Ascending aorta (tissue), 2 donors: ENCODE measurements at regions not wholly inside any gene's neighbourhood (a gene's known extent, or its start where the extent isn't known, plus 50 kb on each side); places are given as distances from the start of the nearest gene placed in this dataset.

Experiments
- DNase-seq, 2 donors: peaks; one replicate each; pipeline ENCODE4 v3.0.0-alpha.2; 2019; ENCODE audit warnings: low spot score in 2 of 2
- H3K27ac ChIP-seq, 2 donors: fragments of 200-600 bp; sonication (generic); one replicate each; pipeline ENCODE4 v1.5.1; 2016 to 2017; ENCODE audit warnings: mild to moderate bottlenecking in 1 of 2
- H3K27me3 ChIP-seq: fragments of 200-600 bp; sonication (generic); one replicate; pipeline ENCODE4 v1.5.1; 2017
- H3K36me3 ChIP-seq, 2 donors: fragments of 200-600 bp; sonication (generic); one replicate each; pipeline ENCODE4 v1.5.1; 2016
- H3K4me1 ChIP-seq, 2 donors: fragments of 200-600 bp; sonication (generic); one replicate each; pipeline ENCODE4 v1.5.1; 2016 to 2017; ENCODE audit warnings: mild to moderate bottlenecking in 1 of 2
- H3K4me3 ChIP-seq, 2 donors: fragments of 200-600 bp; sonication (generic); one replicate each; pipeline ENCODE4 v1.5.1; 2016 to 2017; ENCODE audit warnings: mild to moderate bottlenecking in 1 of 2
- H3K9me3 ChIP-seq, 2 donors: fragments of 200-600 bp; sonication (generic); one replicate each; pipeline ENCODE4 v1.5.1; 2016
- CTCF ChIP-seq, 3 experiments: fragments of 200-600 bp in 2 of 3; fragments of 450-650 bp in 1 of 3; sonication (generic) in 2 of 3; IDR thresholded peaks; one replicate each; pipeline ENCODE4 v1.5.1; 2016 to 2019; ENCODE audit warnings: antibody characterized with exemption in 3 of 3, mild to moderate bottlenecking in 1 of 3, moderate library complexity in 1 of 3
- intact Hi-C: fragments of 100-400 bp; cut with DNase I; formaldehyde crosslinking; loops from one replicate; pipeline ENCODE4 v1.15.1; 2023

DNA sequence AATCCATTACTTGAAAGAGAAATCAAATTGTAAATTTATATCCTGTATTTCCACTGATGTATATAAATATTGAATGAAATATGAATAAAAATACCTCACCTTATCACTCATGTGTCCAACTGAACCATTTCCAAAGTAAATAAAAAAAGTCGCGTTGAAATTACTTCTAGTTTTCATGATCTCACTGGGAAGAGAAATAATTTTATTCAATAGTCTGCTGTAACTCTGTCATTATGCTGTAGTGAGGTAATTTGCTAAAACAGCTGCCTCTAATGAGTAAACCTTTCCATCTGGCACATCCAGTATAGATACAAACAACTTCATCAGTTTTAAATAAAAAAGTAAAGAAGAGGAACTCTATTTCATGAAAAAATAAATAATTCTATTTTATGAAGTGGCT lies 611.5 kb downstream of the ZNF608 start:
- Histone ChIP-seq H3K9me3 (no peaks in the 10 kb centered on the region), H3K27me3 (no peaks in the 10 kb centered on the region), H3K27ac (no peak overlapping the region), H3K4me1 (no peaks in the 10 kb centered on the region), H3K36me3 (no peaks in the 10 kb centered on the region), H3K4me3 (no peak overlapping the region)
- intact Hi-C loops, result no loop called here
- DNase-seq, result no peak
- no peak for TF ChIP-seq CTCF (IDR thresholded peaks at IDR 0.05)

DNA sequence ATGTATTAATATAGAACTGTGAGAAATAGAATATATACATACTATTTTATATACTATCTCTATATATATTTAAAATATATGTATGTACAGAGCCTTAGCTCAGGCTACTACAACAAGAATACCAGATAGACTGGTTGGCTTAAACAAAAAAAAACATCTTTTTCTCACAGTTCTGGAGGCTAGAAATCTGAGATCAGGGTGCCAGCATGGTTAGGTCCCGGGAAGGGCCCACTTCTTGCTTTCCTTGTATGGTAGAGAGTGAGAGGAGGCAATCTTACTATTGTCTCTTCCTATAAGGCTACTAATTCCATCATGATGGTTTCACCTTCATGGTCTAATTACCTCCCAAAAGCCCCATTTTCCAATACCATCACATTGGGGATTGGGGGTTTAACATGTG lies 613.0 kb downstream of the ZNF608 start:
- TF ChIP-seq CTCF (IDR thresholded peaks at IDR 0.05), result no peak
- H3K36me3 ChIP-seq, result no peaks in the 10 kb centered on the region
- no peak overlapping the region for H3K4me3 ChIP-seq
- H3K9me3 ChIP-seq, result no peaks in the 10 kb centered on the region
- no peaks in the 10 kb centered on the region for H3K27me3 ChIP-seq
- no peak for DNase-seq
- H3K4me1 ChIP-seq, result no peaks in the 10 kb centered on the region
- intact Hi-C loops, result no loop called here
- no peak overlapping the region for H3K27ac ChIP-seq

DNA sequence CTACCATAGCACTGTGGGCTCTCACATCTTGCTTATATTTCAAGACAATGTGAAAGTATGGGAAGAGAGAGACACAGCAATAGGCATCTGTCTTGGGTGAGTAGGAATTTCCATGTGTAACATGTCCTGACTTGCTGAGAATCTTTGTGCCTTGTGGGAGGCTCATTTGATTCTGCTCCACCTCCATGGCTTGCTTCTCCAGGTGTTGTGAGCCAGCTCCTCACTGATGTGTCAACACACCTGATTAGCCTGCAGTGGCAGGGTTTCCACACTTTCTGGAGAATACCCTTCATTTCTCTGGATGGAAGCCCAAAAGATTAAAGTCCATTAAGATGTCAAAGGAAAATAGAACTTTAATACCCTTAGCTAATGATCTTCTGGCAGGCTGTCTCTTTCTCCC lies 613.6 kb downstream of the ZNF608 start:
- Histone ChIP-seq H3K9me3 (no peaks in the 10 kb centered on the region), H3K27me3 (no peaks in the 10 kb centered on the region), H3K4me1 (no peaks in the 10 kb centered on the region), H3K27ac (no peak overlapping the region), H3K36me3 (no peaks in the 10 kb centered on the region), H3K4me3 (no peak overlapping the region)
- DNase-seq, result no peak
- no peak for TF ChIP-seq CTCF (IDR thresholded peaks at IDR 0.05)
- intact Hi-C loops, result no loop called here

GRCh38 chr5:124131466-124131865 lies 615.0 kb downstream of the ZNF608 start:
- no peaks in the 10 kb centered on the region for H3K9me3 ChIP-seq
- H3K27ac ChIP-seq, result no peak overlapping the region
- no peaks in the 10 kb centered on the region for H3K36me3 ChIP-seq
- TF ChIP-seq CTCF (IDR thresholded peaks at IDR 0.05), result no peak
- DNase-seq, result no peak
- intact Hi-C loops, result no loop called here
- H3K27me3 ChIP-seq, result no peaks in the 10 kb centered on the region
- H3K4me1 ChIP-seq, result no peaks in the 10 kb centered on the region
- H3K4me3 ChIP-seq, result no peak overlapping the region

- H3K27ac ChIP-seq, result no peak overlapping the region
- H3K36me3 ChIP-seq, result no peaks in the 10 kb centered on the region
- H3K27me3 ChIP-seq, result no peaks in the 10 kb centered on the region
- no peak overlapping the region for H3K4me3 ChIP-seq
- intact Hi-C loops, result no loop called here
- H3K9me3 ChIP-seq, result no peaks in the 10 kb centered on the region
- H3K4me1 ChIP-seq, result no peaks in the 10 kb centered on the region
- no peak for DNase-seq
- no peak for TF ChIP-seq CTCF (IDR thresholded peaks at IDR 0.05)
Measured at GRCh38 chr5:124130816-124131215, 615.6 kb downstream of the ZNF608 start.

- H3K27ac ChIP-seq, result no peak overlapping the region
- no peaks in the 10 kb centered on the region for H3K4me1 ChIP-seq
- no peaks in the 10 kb centered on the region for H3K9me3 ChIP-seq
- no peaks in the 10 kb centered on the region for H3K27me3 ChIP-seq
- intact Hi-C loops, result no loop called here
- no peak overlapping the region for H3K4me3 ChIP-seq
- no peak for DNase-seq
- TF ChIP-seq CTCF (IDR thresholded peaks at IDR 0.05), result no peak
- H3K36me3 ChIP-seq, result no peaks in the 10 kb centered on the region
Measured at GRCh38 chr5:124128867-124129266, 616.9 kb downstream of the CSNK1G3 start.
